ENCODE measurements at regions not wholly inside any gene's neighbourhood (a gene's known extent, or its start where the extent isn't known, plus 50 kb on each side); places are given as distances from the start of the nearest gene placed in this dataset.

DNA sequence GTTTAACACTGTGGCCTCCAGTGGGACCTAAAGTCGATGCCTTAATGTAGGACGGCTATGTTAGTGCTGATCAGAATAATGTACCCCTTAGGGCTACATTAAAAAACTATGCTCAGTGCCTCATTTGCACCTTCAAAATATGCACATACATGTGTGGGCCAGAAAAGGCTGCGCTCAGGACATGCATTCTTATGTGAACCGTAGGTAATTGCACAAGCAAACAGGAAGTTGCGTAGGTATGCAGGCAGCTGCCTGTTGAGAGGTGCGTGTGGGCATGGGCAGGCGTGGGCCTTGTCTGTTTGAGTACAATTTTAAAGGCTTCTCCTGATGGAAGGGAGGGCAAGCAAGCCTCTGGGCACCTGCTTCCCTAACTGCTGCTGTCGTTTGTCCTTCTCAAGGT is 116.2 kb upstream of the JAG1 start:
- no peak for TF ChIP-seq CTCF (IDR thresholded peaks at IDR 0.05)
- TF ChIP-seq POLR2A (IDR thresholded peaks at IDR 0.05), result no peak

Data from uterus (tissue), 2 donors.